ENCODE measurements at regions not wholly inside any gene's neighbourhood (a gene's known extent, or its start where the extent isn't known, plus 50 kb on each side); places are given as distances from the start of the nearest gene placed in this dataset.
"Not testable (repeated sequence)": the region's sequence is repeated elsewhere in the genome, so short reads cannot be mapped to it uniquely, and the experiment has no call there.

- Histone ChIP-seq H2BK15ac (ENCODE audit: low read depth, poor library complexity, severe bottlenecking) (no peak overlapping the region), H3K9me3 (ENCODE audit: control insufficient read depth, low read length) (peaks cover 4% of the 10 kb centered on the region), H3K27ac (ENCODE audit: low read length, poor library complexity, severe bottlenecking) (no peak overlapping the region), H3K9ac (ENCODE audit: low read length) (no peak overlapping the region), H3K14ac (ENCODE audit: low read length in 2 of 2) (no peak overlapping the region), H3K18ac (ENCODE audit: low read depth in 1 of 2, low read length in 2 of 2) (no peak overlapping the region), H3K4me3 (ENCODE audit: insufficient read depth in 1 of 2, low read depth in 1 of 2, low read length in 2 of 2) (no peak overlapping the region), H3K23ac (ENCODE audit: low read length in 2 of 2) (no peak overlapping the region), H3K36me3 (ENCODE audit: control insufficient read depth in 1 of 2, insufficient read depth in 2 of 2, low read depth in 1 of 2, low read length in 2 of 2) (no peaks in the 10 kb centered on the region), H3K79me1 (replicated peaks; ENCODE audit: low read length, poor library complexity, severe bottlenecking) (no peaks in the 10 kb centered on the region), H3K27me3 (ENCODE audit: control insufficient read depth in 1 of 2, insufficient read depth in 1 of 2, low read length in 2 of 2) (no peaks in the 10 kb centered on the region), H2BK120ac (ENCODE audit: low read depth, low read length) (no peak overlapping the region), H2BK12ac (ENCODE audit: low read length in 2 of 2) (no peak overlapping the region), H3K4ac (ENCODE audit: low read depth in 1 of 2, low read length in 2 of 2) (no peak overlapping the region), H4K91ac (ENCODE audit: low read length) (no peak overlapping the region), H4K8ac (ENCODE audit: low read length) (no peak overlapping the region), H2AFZ (ENCODE audit: low read depth, low read length) (no peak overlapping the region), H3K4me2 (ENCODE audit: low read length, poor library complexity, severe bottlenecking) (no peak overlapping the region), H2AK5ac (ENCODE audit: low read length, severe bottlenecking) (no peak overlapping the region), H2BK5ac (ENCODE audit: low read depth, low read length, poor library complexity, severe bottlenecking) (no peak overlapping the region), H3K4me1 (ENCODE audit: control insufficient read depth, insufficient read depth, low read depth, low read length) (no peaks in the 10 kb centered on the region)
- 68% methylated on average over 4 of the region's 4 CpGs for WGBS
- no peak for DNase-seq
These were observed 311.2 kb upstream of the MCTP2 start for GRCh38 chr15:93920204-93920603.

GRCh38 chr15:93918801-93919200, 312.6 kb upstream of the MCTP2 start:
- H3K9ac ChIP-seq (ENCODE audit: low read length); H3K18ac ChIP-seq (ENCODE audit: low read depth in 1 of 2, low read length in 2 of 2); H3K4ac ChIP-seq (ENCODE audit: low read depth in 1 of 2, low read length in 2 of 2); H3K4me1 ChIP-seq (ENCODE audit: control insufficient read depth, insufficient read depth, low read depth, low read length); H3K27me3 ChIP-seq (ENCODE audit: control insufficient read depth in 1 of 2, insufficient read depth in 1 of 2, low read length in 2 of 2); H2BK120ac ChIP-seq (ENCODE audit: low read depth, low read length); H3K27ac ChIP-seq (ENCODE audit: low read length, poor library complexity, severe bottlenecking); H3K4me3 ChIP-seq (ENCODE audit: insufficient read depth in 1 of 2, low read depth in 1 of 2, low read length in 2 of 2); H2AK5ac ChIP-seq (ENCODE audit: low read length, severe bottlenecking); H4K91ac ChIP-seq (ENCODE audit: low read length); H2BK5ac ChIP-seq (ENCODE audit: low read depth, low read length, poor library complexity, severe bottlenecking); H3K14ac ChIP-seq (ENCODE audit: low read length in 2 of 2); H3K36me3 ChIP-seq (ENCODE audit: control insufficient read depth in 1 of 2, insufficient read depth in 2 of 2, low read depth in 1 of 2, low read length in 2 of 2); H2AFZ ChIP-seq (ENCODE audit: low read depth, low read length); H3K79me1 ChIP-seq (replicated peaks; ENCODE audit: low read length, poor library complexity, severe bottlenecking); DNase-seq; H3K4me2 ChIP-seq (ENCODE audit: low read length, poor library complexity, severe bottlenecking); H3K23ac ChIP-seq (ENCODE audit: low read length in 2 of 2); H4K8ac ChIP-seq (ENCODE audit: low read length); H2BK15ac ChIP-seq (ENCODE audit: low read depth, poor library complexity, severe bottlenecking); H2BK12ac ChIP-seq (ENCODE audit: low read length in 2 of 2); H3K9me3 ChIP-seq (ENCODE audit: control insufficient read depth, low read length): not testable (repeated sequence)
- WGBS: 18% methylated on average over 2 of the region's 2 CpGs

- no peaks in the 10 kb centered on the region for H3K79me1 ChIP-seq (replicated peaks; ENCODE audit: low read length, poor library complexity, severe bottlenecking)
- no peak overlapping the region for H4K91ac ChIP-seq (ENCODE audit: low read length)
- no peak overlapping the region for H3K4me2 ChIP-seq (ENCODE audit: low read length, poor library complexity, severe bottlenecking)
- H3K4me1 ChIP-seq (ENCODE audit: control insufficient read depth, insufficient read depth, low read depth, low read length): no peaks in the 10 kb centered on the region
- H3K9me3 ChIP-seq (ENCODE audit: control insufficient read depth, low read length): no peaks in the 10 kb centered on the region
- no peak overlapping the region for H3K18ac ChIP-seq (ENCODE audit: low read depth in 1 of 2, low read length in 2 of 2)
- no peak overlapping the region for H2BK120ac ChIP-seq (ENCODE audit: low read depth, low read length)
- H2AK5ac ChIP-seq (ENCODE audit: low read length, severe bottlenecking): no peak overlapping the region
- H3K36me3 ChIP-seq (ENCODE audit: control insufficient read depth in 1 of 2, insufficient read depth in 2 of 2, low read depth in 1 of 2, low read length in 2 of 2): no peaks in the 10 kb centered on the region
- no peaks in the 10 kb centered on the region for H3K27me3 ChIP-seq (ENCODE audit: control insufficient read depth in 1 of 2, insufficient read depth in 1 of 2, low read length in 2 of 2)
- no peak overlapping the region for H3K9ac ChIP-seq (ENCODE audit: low read length)
- no peak overlapping the region for H2AFZ ChIP-seq (ENCODE audit: low read depth, low read length)
- H2BK12ac ChIP-seq (ENCODE audit: low read length in 2 of 2): no peak overlapping the region
- H3K4me3 ChIP-seq (ENCODE audit: insufficient read depth in 1 of 2, low read depth in 1 of 2, low read length in 2 of 2): no peak overlapping the region
- no peak overlapping the region for H3K4ac ChIP-seq (ENCODE audit: low read depth in 1 of 2, low read length in 2 of 2)
- H2BK5ac ChIP-seq (ENCODE audit: low read depth, low read length, poor library complexity, severe bottlenecking): no peak overlapping the region
- no peak overlapping the region for H3K14ac ChIP-seq (ENCODE audit: low read length in 2 of 2)
- WGBS: no CpG with 5 or more reads among the region's 1 CpG
- DNase-seq: no peak
- H4K8ac ChIP-seq (ENCODE audit: low read length): no peak overlapping the region
- no peak overlapping the region for H3K23ac ChIP-seq (ENCODE audit: low read length in 2 of 2)
- no peak overlapping the region for H2BK15ac ChIP-seq (ENCODE audit: low read depth, poor library complexity, severe bottlenecking)
- H3K27ac ChIP-seq (ENCODE audit: low read length, poor library complexity, severe bottlenecking): no peak overlapping the region
These were observed 314.2 kb upstream of the MCTP2 start for GRCh38 chr15:93917181-93917580.

GRCh38 chr15:93913871-93914270, 317.5 kb upstream of the MCTP2 start:
- Histone ChIP-seq H3K18ac (ENCODE audit: low read depth in 1 of 2, low read length in 2 of 2) (no peak overlapping the region), H3K4me3 (ENCODE audit: insufficient read depth in 1 of 2, low read depth in 1 of 2, low read length in 2 of 2) (no peak overlapping the region), H2BK12ac (ENCODE audit: low read length in 2 of 2) (no peak overlapping the region), H2BK15ac (ENCODE audit: low read depth, poor library complexity, severe bottlenecking) (no peak overlapping the region), H2AK5ac (ENCODE audit: low read length, severe bottlenecking) (no peak overlapping the region), H3K23ac (ENCODE audit: low read length in 2 of 2) (no peak overlapping the region), H2BK120ac (ENCODE audit: low read depth, low read length) (no peak overlapping the region), H3K79me1 (replicated peaks; ENCODE audit: low read length, poor library complexity, severe bottlenecking) (no peaks in the 10 kb centered on the region), H3K27ac (ENCODE audit: low read length, poor library complexity, severe bottlenecking) (no peak overlapping the region), H3K36me3 (ENCODE audit: control insufficient read depth in 1 of 2, insufficient read depth in 2 of 2, low read depth in 1 of 2, low read length in 2 of 2) (no peaks in the 10 kb centered on the region), H4K91ac (ENCODE audit: low read length) (no peak overlapping the region), H3K14ac (ENCODE audit: low read length in 2 of 2) (no peak overlapping the region), H2AFZ (ENCODE audit: low read depth, low read length) (no peak overlapping the region), H3K9me3 (ENCODE audit: control insufficient read depth, low read length) (no peaks in the 10 kb centered on the region), H3K9ac (ENCODE audit: low read length) (no peak overlapping the region), H4K8ac (ENCODE audit: low read length) (no peak overlapping the region), H3K4me2 (ENCODE audit: low read length, poor library complexity, severe bottlenecking) (no peak overlapping the region), H3K27me3 (ENCODE audit: control insufficient read depth in 1 of 2, insufficient read depth in 1 of 2, low read length in 2 of 2) (no peaks in the 10 kb centered on the region), H2BK5ac (ENCODE audit: low read depth, low read length, poor library complexity, severe bottlenecking) (no peak overlapping the region), H3K4ac (ENCODE audit: low read depth in 1 of 2, low read length in 2 of 2) (no peak overlapping the region), H3K4me1 (ENCODE audit: control insufficient read depth, insufficient read depth, low read depth, low read length) (no peaks in the 10 kb centered on the region)
- no peak for DNase-seq
- 24% methylated on average over 1 of the region's 3 CpGs for WGBS
